GM12878 (cell line): ENCODE measurements at regions not wholly inside any gene's neighbourhood (a gene's known extent, or its start where the extent isn't known, plus 50 kb on each side); places are given as distances from the start of the nearest gene placed in this dataset.

Source experiments
- ATAC-seq: fragments of 200-7000 bp; cut with Tn5 transposase; 3 replicates; pipeline ENCODE4 v1.9.1; 2020; ENCODE audit warnings: mild to moderate bottlenecking, moderate library complexity
- BruUV-seq: library from RNA; stranded (reverse); fragments of 400-500 nt; replicated peaks from 2 replicates; lab custom pipeline; 2021; lab: Mats Ljungman, UMichigan
- CTCF ChIA-PET: fragments of 300-600 bp; sonication (Branson Sonifier 250); formaldehyde crosslinking; extraction: SDS; loops from one replicate; lab custom pipeline; 2021; ENCODE audit warnings: inconsistent platforms; lab: Yijun Ruan, JAX
- POLR2A ChIA-PET: fragments of 350-600 bp; formaldehyde crosslinking; extraction: SDS; loops from one replicate; lab custom pipeline; 2021; ENCODE audit warnings: inconsistent platforms; lab: Charles Lee
- RAD21 ChIA-PET: fragments of 300-600 bp; sonication (Branson Sonifier 250); formaldehyde crosslinking; loops from one replicate; lab custom pipeline; 2023; ENCODE audit warnings: antibody characterized with exemption; ENCODE audit not compliant: unreplicated experiment; lab: Charles Lee
- SMC1A ChIA-PET: fragments of 300-600 bp; sonication (Branson Sonifier 250); formaldehyde crosslinking; loops from one replicate; lab custom pipeline; 2023; ENCODE audit not compliant: unreplicated experiment, uncharacterized antibody; lab: Charles Lee
- DNase-seq: peaks from one replicate; pipeline ENCODE4 v3.0.0-alpha.2; 2011; ENCODE audit warnings: low read depth, low spot score
- FAIRE-seq: peaks from 3 replicates; lab custom pipeline; 2011; peaks lifted over from hg19 to GRCh38; lab: Jason Lieb, UNC
- H2AFZ ChIP-seq: 2 replicates; pipeline ENCODE4 v1.6.0; 2011; ENCODE audit warnings: low read depth, low read length, control low read depth; ENCODE audit not compliant: control insufficient read depth
- H3K27ac ChIP-seq: 2 replicates; pipeline ENCODE4 v1.5.1; 2011; ENCODE audit warnings: control low read depth; ENCODE audit not compliant: control insufficient read depth, insufficient read depth
- H3K27me3 ChIP-seq, 2 experiments: replicated peaks in 1 of 2; 2 replicates each; pipeline versions ENCODE4 v1.6.0 to v1.6.1; 2011; ENCODE audit warnings: low read length in 1 of 2; ENCODE audit not compliant: control insufficient read depth in 2 of 2, insufficient read depth in 2 of 2
- H3K36me3 ChIP-seq, 2 experiments: 2 replicates each; pipeline ENCODE4 v1.5.1; 2011; ENCODE audit warnings: low read length in 1 of 2; ENCODE audit not compliant: control insufficient read depth in 2 of 2, insufficient read depth in 2 of 2
- H3K4me1 ChIP-seq: 2 replicates; pipeline ENCODE4 v1.6.1; 2011; ENCODE audit warnings: mild to moderate bottlenecking, low read length, moderate library complexity, mixed read lengths; ENCODE audit not compliant: control insufficient read depth, insufficient read depth
- H3K4me2 ChIP-seq: 2 replicates; pipeline ENCODE4 v1.6.0; 2011; ENCODE audit warnings: control low read depth; ENCODE audit not compliant: control insufficient read depth, insufficient read depth
- H3K4me3 ChIP-seq: fragments of 200-600 bp; sonication (generic); 2 replicates; pipeline ENCODE4 v1.5.1; 2016
- H3K79me2 ChIP-seq: 2 replicates; pipeline ENCODE4 v1.6.0; 2011; ENCODE audit warnings: low read length; ENCODE audit not compliant: control insufficient read depth, insufficient read depth
- H3K9ac ChIP-seq: 2 replicates; pipeline ENCODE4 v1.8.0; 2011; ENCODE audit warnings: low read length, control low read depth, mixed read lengths; ENCODE audit not compliant: control insufficient read depth, insufficient read depth
- H3K9me3 ChIP-seq: replicated peaks from 3 replicates; pipeline ENCODE4 v1.5.1; 2011; ENCODE audit warnings: mild to moderate bottlenecking, low read length; ENCODE audit not compliant: control insufficient read depth, insufficient read depth
- H4K20me1 ChIP-seq: 2 replicates; pipeline ENCODE4 v1.6.0; 2011; ENCODE audit not compliant: control insufficient read depth, insufficient read depth
- CBX3 ChIP-seq: fragments of 200-600 bp; sonication (generic); IDR thresholded peaks from 2 replicates; pipeline ENCODE4 v1.6.1; 2016; ENCODE audit warnings: low read depth, borderline replicate concordance
- CREM ChIP-seq: IDR thresholded peaks from 2 replicates; pipeline ENCODE4 v1.6.1; 2014; ENCODE audit warnings: antibody characterized with exemption, low read depth
- EP300 ChIP-seq, 2 experiments: fragments of 150-350 bp in 1 of 2; IDR thresholded peaks; 2 replicates each; pipeline ENCODE4 v1.6.1; 2011 to 2012; ENCODE audit warnings: low read depth in 2 of 2, low read length in 2 of 2, borderline replicate concordance in 1 of 2, improper control_type of control experiment in 1 of 2, inconsistent platforms in 1 of 2; ENCODE audit not compliant: control insufficient read depth in 1 of 2
- FOXM1 ChIP-seq: IDR thresholded peaks from 2 replicates; pipeline ENCODE4 v1.6.1; 2012; ENCODE audit warnings: low read depth, mild to moderate bottlenecking, inconsistent platforms, low read length, moderate library complexity
- JUNB ChIP-seq: IDR thresholded peaks from 2 replicates; pipeline ENCODE4 v1.6.1; 2016; ENCODE audit warnings: antibody characterized with exemption, mild to moderate bottlenecking
- MYC ChIP-seq: IDR thresholded peaks from 2 replicates; pipeline ENCODE4 v1.6.1; 2011; ENCODE audit warnings: mild to moderate bottlenecking, low read length, moderate library complexity, inconsistent platforms; ENCODE audit not compliant: insufficient read depth, insufficient replicate concordance, insufficient read length, severe bottlenecking
- PML ChIP-seq: IDR thresholded peaks from 2 replicates; pipeline ENCODE4 v1.6.1; 2012; ENCODE audit warnings: low read length, inconsistent platforms
- POLR2AphosphoS5 ChIP-seq: IDR thresholded peaks from 2 replicates; pipeline ENCODE4 v1.6.1; 2011; ENCODE audit warnings: mild to moderate bottlenecking, low read length, inconsistent platforms
- RAD51 ChIP-seq: fragments of 450-650 bp; IDR thresholded peaks from 2 replicates; pipeline ENCODE4 v1.6.1; 2016; ENCODE audit warnings: moderate library complexity, mild to moderate bottlenecking, inconsistent platforms
- SP1 ChIP-seq: IDR thresholded peaks from one replicate; pipeline ENCODE4 v1.6.1; 2011; ENCODE audit warnings: low read depth, low read length
- STAT1 ChIP-seq: fragments of 450-650 bp; conservative IDR thresholded peaks from 2 replicates; pipeline ENCODE4 v1.6.1; 2014; ENCODE audit warnings: antibody characterized with exemption, mild to moderate bottlenecking
- TCF7 ChIP-seq: IDR thresholded peaks from 2 replicates; pipeline ENCODE4 v1.6.1; 2014; ENCODE audit warnings: antibody characterized with exemption, borderline replicate concordance
- ZNF24 ChIP-seq: fragments of 450-650 bp; IDR thresholded peaks from 2 replicates; pipeline ENCODE4 v1.6.1; 2017; ENCODE audit warnings: antibody characterized with exemption, mild to moderate bottlenecking
- ZNF622 ChIP-seq: fragments of 450-650 bp; IDR thresholded peaks from 2 replicates; pipeline ENCODE4 v1.6.1; 2017; ENCODE audit warnings: mild to moderate bottlenecking, inconsistent platforms
- whole genome bisulfite sequencing: methylation state at CpG from one replicate; pipeline ENCODE4 v1.1.6; 2016; ENCODE audit warnings: low lambda C conversion rate; ENCODE audit not compliant: insufficient replicate concordance, insufficient coverage; ENCODE audit errors: missing lambda C conversion rate; 5-methylcytosine and 5-hydroxymethylcytosine counted together
- in situ Hi-C: fragments of 300-500 bp; cut with MboI; formaldehyde crosslinking; loops from 9 replicates; pipeline ENCODE4 v1.14.3; 2018; ENCODE audit warnings: mixed read lengths
- intact Hi-C: fragments of 100-400 bp; cut with micrococcal nuclease; formaldehyde crosslinking; loops from one replicate; pipeline ENCODE4 v1.14.2; 2022; ENCODE audit not compliant: unreplicated experiment
- TF ChIP-seq, protein P1 (sequence below): fragments of 450-650 bp; IDR thresholded peaks from 2 replicates; pipeline ENCODE4 v1.6.1; 2018; ENCODE audit warnings: borderline replicate concordance, mild to moderate bottlenecking; ENCODE audit not compliant: partially characterized antibody
- TF ChIP-seq, protein P2 (sequence below): IDR thresholded peaks from 2 replicates; pipeline ENCODE4 v1.6.1; 2012; ENCODE audit warnings: low read length, inconsistent platforms
- TF ChIP-seq, protein P3 (sequence below): fragments of 450-650 bp; IDR thresholded peaks from 2 replicates; pipeline ENCODE4 v1.6.1; 2017; ENCODE audit warnings: low read depth, mild to moderate bottlenecking, moderate library complexity
- TF ChIP-seq, protein P4 (sequence below): fragments of 450-650 bp; IDR thresholded peaks from 2 replicates; pipeline ENCODE4 v1.6.1; 2014; ENCODE audit warnings: mild to moderate bottlenecking

DNA sequence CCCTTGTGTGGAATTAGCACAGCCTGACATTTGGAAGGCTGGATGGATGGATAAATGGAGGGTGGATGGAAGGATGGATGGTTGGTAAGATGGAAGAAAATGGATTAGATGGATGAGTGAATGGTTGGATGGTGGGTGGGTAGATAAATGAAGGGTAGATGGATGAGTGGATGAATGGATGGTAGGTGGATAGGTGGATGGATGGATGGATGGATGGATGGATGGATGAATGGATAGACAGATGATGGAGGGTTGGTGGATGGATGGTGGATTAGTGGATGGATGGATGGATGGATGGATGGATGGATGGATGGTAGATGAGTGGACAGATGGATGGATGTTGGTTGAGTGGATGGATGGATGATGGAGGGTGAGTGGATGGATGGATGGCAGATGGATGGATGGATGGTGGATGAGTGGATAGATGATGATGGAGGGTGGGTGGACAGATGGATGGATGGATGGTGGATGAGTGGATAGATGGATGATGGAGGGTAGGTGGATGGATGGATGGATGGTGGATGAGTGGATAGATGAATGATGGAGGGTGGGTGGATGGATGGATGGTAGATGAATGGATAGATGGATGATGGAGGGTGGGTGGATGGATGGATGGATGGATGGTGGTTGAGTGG, 175.6 kb upstream of the PPP1R26 start (continued):
- TF ChIP-seq, protein P1, sequence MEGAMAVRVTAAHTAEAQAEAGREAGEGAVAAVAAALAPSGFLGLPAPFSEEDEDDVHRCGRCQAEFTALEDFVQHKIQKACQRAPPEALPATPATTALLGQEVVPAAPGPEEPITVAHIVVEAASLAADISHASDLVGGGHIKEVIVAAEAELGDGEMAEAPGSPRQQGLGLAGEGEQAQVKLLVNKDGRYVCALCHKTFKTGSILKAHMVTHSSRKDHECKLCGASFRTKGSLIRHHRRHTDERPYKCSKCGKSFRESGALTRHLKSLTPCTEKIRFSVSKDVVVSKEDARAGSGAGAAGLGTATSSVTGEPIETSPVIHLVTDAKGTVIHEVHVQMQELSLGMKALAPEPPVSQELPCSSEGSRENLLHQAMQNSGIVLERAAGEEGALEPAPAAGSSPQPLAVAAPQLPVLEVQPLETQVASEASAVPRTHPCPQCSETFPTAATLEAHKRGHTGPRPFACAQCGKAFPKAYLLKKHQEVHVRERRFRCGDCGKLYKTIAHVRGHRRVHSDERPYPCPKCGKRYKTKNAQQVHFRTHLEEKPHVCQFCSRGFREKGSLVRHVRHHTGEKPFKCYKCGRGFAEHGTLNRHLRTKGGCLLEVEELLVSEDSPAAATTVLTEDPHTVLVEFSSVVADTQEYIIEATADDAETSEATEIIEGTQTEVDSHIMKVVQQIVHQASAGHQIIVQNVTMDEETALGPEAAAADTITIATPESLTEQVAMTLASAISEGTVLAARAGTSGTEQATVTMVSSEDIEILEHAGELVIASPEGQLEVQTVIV: no peak
- TF ChIP-seq, protein P2, sequence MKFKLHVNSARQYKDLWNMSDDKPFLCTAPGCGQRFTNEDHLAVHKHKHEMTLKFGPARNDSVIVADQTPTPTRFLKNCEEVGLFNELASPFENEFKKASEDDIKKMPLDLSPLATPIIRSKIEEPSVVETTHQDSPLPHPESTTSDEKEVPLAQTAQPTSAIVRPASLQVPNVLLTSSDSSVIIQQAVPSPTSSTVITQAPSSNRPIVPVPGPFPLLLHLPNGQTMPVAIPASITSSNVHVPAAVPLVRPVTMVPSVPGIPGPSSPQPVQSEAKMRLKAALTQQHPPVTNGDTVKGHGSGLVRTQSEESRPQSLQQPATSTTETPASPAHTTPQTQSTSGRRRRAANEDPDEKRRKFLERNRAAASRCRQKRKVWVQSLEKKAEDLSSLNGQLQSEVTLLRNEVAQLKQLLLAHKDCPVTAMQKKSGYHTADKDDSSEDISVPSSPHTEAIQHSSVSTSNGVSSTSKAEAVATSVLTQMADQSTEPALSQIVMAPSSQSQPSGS: no peak
- TF ChIP-seq SP1 (no peak), TCF7 (no peak)
- TF ChIP-seq, protein P3, sequence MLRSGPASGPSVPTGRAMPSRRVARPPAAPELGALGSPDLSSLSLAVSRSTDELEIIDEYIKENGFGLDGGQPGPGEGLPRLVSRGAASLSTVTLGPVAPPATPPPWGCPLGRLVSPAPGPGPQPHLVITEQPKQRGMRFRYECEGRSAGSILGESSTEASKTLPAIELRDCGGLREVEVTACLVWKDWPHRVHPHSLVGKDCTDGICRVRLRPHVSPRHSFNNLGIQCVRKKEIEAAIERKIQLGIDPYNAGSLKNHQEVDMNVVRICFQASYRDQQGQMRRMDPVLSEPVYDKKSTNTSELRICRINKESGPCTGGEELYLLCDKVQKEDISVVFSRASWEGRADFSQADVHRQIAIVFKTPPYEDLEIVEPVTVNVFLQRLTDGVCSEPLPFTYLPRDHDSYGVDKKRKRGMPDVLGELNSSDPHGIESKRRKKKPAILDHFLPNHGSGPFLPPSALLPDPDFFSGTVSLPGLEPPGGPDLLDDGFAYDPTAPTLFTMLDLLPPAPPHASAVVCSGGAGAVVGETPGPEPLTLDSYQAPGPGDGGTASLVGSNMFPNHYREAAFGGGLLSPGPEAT: no peak

DNA sequence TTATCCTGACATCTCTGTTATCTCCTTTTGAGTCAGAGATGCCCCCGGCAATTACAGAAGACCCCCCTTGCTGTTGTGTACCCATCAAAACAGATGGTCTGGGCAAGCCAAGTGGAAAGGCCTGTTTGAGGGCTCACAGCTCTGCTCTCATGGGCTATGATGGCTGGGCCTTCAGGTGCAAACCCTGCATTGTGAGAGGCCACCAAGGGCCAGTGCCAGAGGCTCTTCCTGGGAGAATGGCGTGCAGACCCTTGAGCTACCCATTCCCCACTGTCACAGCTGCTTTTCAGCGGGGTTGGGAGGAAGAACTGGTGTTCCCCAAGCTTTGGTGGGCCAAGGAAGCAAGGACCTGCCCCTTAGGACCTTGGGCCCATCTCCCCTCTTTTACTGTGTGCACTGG, 174.7 kb upstream of the PPP1R26 start:
- no peak overlapping the region for H3K9ac ChIP-seq
- H2AFZ ChIP-seq: no peak overlapping the region
- no peaks in the 10 kb centered on the region for H3K79me2 ChIP-seq
- CTCF ChIA-PET: no interaction called here
- no peaks in the 10 kb centered on the region for H3K36me3 ChIP-seq
- no TSS peak for BruUV-seq
- H3K4me1 ChIP-seq: no peaks in the 10 kb centered on the region
- FAIRE-seq (no peak), DNase-seq (no peak), ATAC-seq (no peak)
- H3K4me2 ChIP-seq: no peak overlapping the region
- no peak overlapping the region for H3K4me3 ChIP-seq
- no peaks in the 10 kb centered on the region for H4K20me1 ChIP-seq
- SMC1A ChIA-PET: no interaction called here
- WGBS: 27% methylated on average over 3 of the region's 3 CpGs
- H3K9me3 ChIP-seq: no peaks in the 10 kb centered on the region
- RAD21 ChIA-PET: no interaction called here
- peaks cover 0 to 2% of the 10 kb centered on the region in 2 experiments; a peak in 2 of 4 replicates for H3K27me3 ChIP-seq
- POLR2A ChIA-PET: no interaction called here
- intact Hi-C loops (no loop called here), in situ Hi-C loops (no loop called here)
- no peak overlapping the region for H3K27ac ChIP-seq
- TF ChIP-seq POLR2AphosphoS5 (no peak), ZNF24 (no peak), FOXM1 (no peak), JUNB (no peak), CBX3 (no peak), MYC (no peak), EP300 (IDR thresholded peaks at IDR 0.05; ENCODE audit: borderline replicate concordance in 1 of 2, control insufficient read depth in 1 of 2, low read depth in 2 of 2, low read length in 2 of 2) (no peak), ZNF622 (no peak), CREM (no peak), RAD51 (no peak), STAT1 (no peak), TCF7 (no peak), PML (no peak)
- TF ChIP-seq, protein P4, sequence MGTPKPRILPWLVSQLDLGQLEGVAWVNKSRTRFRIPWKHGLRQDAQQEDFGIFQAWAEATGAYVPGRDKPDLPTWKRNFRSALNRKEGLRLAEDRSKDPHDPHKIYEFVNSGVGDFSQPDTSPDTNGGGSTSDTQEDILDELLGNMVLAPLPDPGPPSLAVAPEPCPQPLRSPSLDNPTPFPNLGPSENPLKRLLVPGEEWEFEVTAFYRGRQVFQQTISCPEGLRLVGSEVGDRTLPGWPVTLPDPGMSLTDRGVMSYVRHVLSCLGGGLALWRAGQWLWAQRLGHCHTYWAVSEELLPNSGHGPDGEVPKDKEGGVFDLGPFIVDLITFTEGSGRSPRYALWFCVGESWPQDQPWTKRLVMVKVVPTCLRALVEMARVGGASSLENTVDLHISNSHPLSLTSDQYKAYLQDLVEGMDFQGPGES: no peak
